PC-9 (cell line): ENCODE measurements at regions not wholly inside any gene's neighbourhood (a gene's known extent, or its start where the extent isn't known, plus 50 kb on each side); places are given as distances from the start of the nearest gene placed in this dataset.

Experiments
- BruUV-seq: library from RNA; stranded (reverse); fragments of 400-500 nt; replicated peaks from 2 replicates; lab custom pipeline; 2021; lab: Mats Ljungman, UMichigan
- CTCF ChIA-PET: fragments of 300-600 bp; sonication (Branson Sonifier 250); formaldehyde crosslinking; loops from one replicate; lab custom pipeline; 2022; ENCODE audit warnings: antibody characterized with exemption; lab: Charles Lee
- POLR2A ChIA-PET: fragments of 300-600 bp; sonication (Branson Sonifier 250); formaldehyde crosslinking; loops from one replicate; lab custom pipeline; 2022; ENCODE audit warnings: antibody characterized with exemption; ENCODE audit not compliant: unreplicated experiment; lab: Charles Lee
- DNase-seq, 2 experiments: peaks; one replicate each; pipeline versions ENCODE4 v3.0.0 to v3.0.0-alpha.2; 2015 to 2022; ENCODE audit warnings: mixed read lengths in 1 of 2
- H2AFZ ChIP-seq: fragments of 200-600 bp; sonication (generic); 2 replicates; pipeline ENCODE4 v1.8.1; 2017; ENCODE audit warnings: antibody characterized with exemption
- H3F3A ChIP-seq: fragments of 200-600 bp; sonication (generic); 2 replicates; pipeline ENCODE4 v1.8.1; 2017; ENCODE audit warnings: antibody characterized with exemption, mild to moderate bottlenecking, low read depth; ENCODE audit not compliant: insufficient read depth
- H3K27ac ChIP-seq: fragments of 200-600 bp; sonication (generic); 2 replicates; pipeline ENCODE4 v1.6.1; 2016; ENCODE audit warnings: mixed run types
- H3K27me3 ChIP-seq: fragments of 200-600 bp; sonication (generic); 2 replicates; pipeline ENCODE4 v1.6.1; 2016; ENCODE audit warnings: low read depth, mixed run types; ENCODE audit not compliant: insufficient read depth
- H3K36me3 ChIP-seq: fragments of 200-600 bp; sonication (generic); 2 replicates; pipeline ENCODE4 v1.6.1; 2016; ENCODE audit warnings: low read depth, mixed run types
- H3K4me1 ChIP-seq: fragments of 200-600 bp; sonication (generic); replicated peaks from 2 replicates; pipeline ENCODE4 v1.6.1; 2016; ENCODE audit warnings: mixed run types; ENCODE audit not compliant: insufficient read depth
- H3K4me2 ChIP-seq: fragments of 200-600 bp; sonication (generic); 2 replicates; pipeline ENCODE4 v1.6.1; 2017; ENCODE audit warnings: mixed run types
- H3K4me3 ChIP-seq: fragments of 200-600 bp; sonication (generic); 2 replicates; pipeline ENCODE4 v1.6.1; 2016; ENCODE audit warnings: mixed run types
- H3K79me2 ChIP-seq: fragments of 200-600 bp; sonication (generic); 2 replicates; pipeline ENCODE4 v1.6.1; 2017; ENCODE audit warnings: low read depth, mixed run types
- H3K9me2 ChIP-seq: fragments of 200-600 bp; sonication (generic); 2 replicates; pipeline ENCODE4 v1.8.1; 2017; ENCODE audit warnings: mild to moderate bottlenecking; ENCODE audit not compliant: insufficient read depth
- H3K9me3 ChIP-seq: fragments of 200-600 bp; sonication (generic); 2 replicates; pipeline ENCODE4 v1.8.1; 2016; ENCODE audit warnings: low read depth; ENCODE audit not compliant: insufficient read depth
- H4K20me1 ChIP-seq: fragments of 200-600 bp; sonication (generic); 2 replicates; pipeline ENCODE4 v1.8.1; 2017; ENCODE audit not compliant: insufficient read depth
- EZH2 ChIP-seq: fragments of 200-600 bp; sonication (generic); IDR thresholded peaks from 2 replicates; pipeline ENCODE4 v1.8.0; 2017; ENCODE audit warnings: antibody characterized with exemption, low read depth
- intact Hi-C: fragments of 100-400 bp; cut with micrococcal nuclease; formaldehyde crosslinking; loops from one replicate; pipeline ENCODE4 v1.10.0; 2022; ENCODE audit not compliant: unreplicated experiment
- TF ChIP-seq, protein P1 (sequence below): fragments of 200-600 bp; sonication (generic); conservative IDR thresholded peaks from 2 replicates; pipeline ENCODE4 v1.6.1; 2017; ENCODE audit warnings: mixed run types, antibody characterized with exemption, mild to moderate bottlenecking, moderate library complexity

DNA sequence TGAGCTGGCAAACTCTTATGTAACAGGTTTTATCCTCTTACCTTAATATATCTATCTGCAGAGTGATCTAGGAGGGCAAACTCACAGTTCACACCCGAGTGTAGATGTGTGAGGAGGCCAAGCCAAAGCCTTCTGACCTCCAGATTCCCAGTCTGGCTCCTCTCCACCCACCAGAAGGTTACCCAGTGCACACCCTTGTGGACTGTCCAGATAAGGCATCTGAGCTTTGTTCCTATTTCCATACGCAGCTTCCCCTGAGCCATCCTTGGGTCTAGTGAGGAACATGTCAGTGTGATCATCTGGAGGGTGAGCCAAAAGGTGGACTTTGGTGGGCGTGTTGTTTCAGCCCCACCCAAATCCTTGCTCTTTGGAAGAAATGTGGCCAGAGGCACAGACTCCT lies 203.0 kb upstream of the MEOX2 start:
- no peak for DNase-seq
- intact Hi-C loops, result no loop called here
- no peak overlapping the region for H3K4me2 ChIP-seq
- no peak overlapping the region for H3K27ac ChIP-seq
- no peaks in the 10 kb centered on the region for H3K79me2 ChIP-seq
- no peaks in the 10 kb centered on the region for H4K20me1 ChIP-seq
- no peaks in the 10 kb centered on the region for H3K27me3 ChIP-seq
- POLR2A ChIA-PET, result no interaction called here
- no peaks in the 10 kb centered on the region for H3K9me3 ChIP-seq
- CTCF ChIA-PET, result no interaction called here
- no peaks in the 10 kb centered on the region for H3K4me1 ChIP-seq
- no peak overlapping the region for H3K4me3 ChIP-seq
- TF ChIP-seq, protein P1, sequence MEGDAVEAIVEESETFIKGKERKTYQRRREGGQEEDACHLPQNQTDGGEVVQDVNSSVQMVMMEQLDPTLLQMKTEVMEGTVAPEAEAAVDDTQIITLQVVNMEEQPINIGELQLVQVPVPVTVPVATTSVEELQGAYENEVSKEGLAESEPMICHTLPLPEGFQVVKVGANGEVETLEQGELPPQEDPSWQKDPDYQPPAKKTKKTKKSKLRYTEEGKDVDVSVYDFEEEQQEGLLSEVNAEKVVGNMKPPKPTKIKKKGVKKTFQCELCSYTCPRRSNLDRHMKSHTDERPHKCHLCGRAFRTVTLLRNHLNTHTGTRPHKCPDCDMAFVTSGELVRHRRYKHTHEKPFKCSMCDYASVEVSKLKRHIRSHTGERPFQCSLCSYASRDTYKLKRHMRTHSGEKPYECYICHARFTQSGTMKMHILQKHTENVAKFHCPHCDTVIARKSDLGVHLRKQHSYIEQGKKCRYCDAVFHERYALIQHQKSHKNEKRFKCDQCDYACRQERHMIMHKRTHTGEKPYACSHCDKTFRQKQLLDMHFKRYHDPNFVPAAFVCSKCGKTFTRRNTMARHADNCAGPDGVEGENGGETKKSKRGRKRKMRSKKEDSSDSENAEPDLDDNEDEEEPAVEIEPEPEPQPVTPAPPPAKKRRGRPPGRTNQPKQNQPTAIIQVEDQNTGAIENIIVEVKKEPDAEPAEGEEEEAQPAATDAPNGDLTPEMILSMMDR, result peak; percentile 38; the same call in 1 of the 2 replicates
- no peak for TF ChIP-seq EZH2
- H3K9me2 ChIP-seq, result no peaks in the 10 kb centered on the region
- BruUV-seq, result no TSS peak
- H3F3A ChIP-seq, result no peaks in the 10 kb centered on the region
- no peaks in the 10 kb centered on the region for H3K36me3 ChIP-seq
- H2AFZ ChIP-seq, result no peak overlapping the region

DNA sequence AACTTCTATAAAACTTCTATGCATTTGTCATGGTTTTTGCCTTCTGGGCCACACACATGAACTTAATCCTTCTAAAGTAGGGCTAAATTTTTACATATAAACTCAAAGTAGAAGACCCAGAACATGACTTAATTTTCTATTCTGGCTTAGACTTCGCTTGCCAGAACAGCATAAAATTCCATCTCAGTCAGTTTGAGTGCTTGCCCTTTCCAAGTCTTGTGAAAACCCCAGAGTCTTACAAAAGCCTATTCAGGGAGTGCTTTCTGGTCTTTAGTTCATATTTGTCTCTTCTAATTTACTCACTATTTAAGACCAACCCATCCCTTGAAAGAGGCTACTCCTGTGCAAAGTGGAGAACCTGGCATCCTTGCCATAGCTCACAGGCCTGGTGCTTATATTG lies 201.6 kb upstream of the MEOX2 start:
- H3K4me1 ChIP-seq, result no peaks in the 10 kb centered on the region
- CTCF ChIA-PET, result no interaction called here
- H4K20me1 ChIP-seq, result no peaks in the 10 kb centered on the region
- no peaks in the 10 kb centered on the region for H3K27me3 ChIP-seq
- no peaks in the 10 kb centered on the region for H3K9me2 ChIP-seq
- BruUV-seq, result no TSS peak
- DNase-seq, result no peak
- intact Hi-C loops, result no loop called here
- TF ChIP-seq, protein P1, result no peak
- TF ChIP-seq EZH2, result no peak
- no peak overlapping the region for H3K27ac ChIP-seq
- no peak overlapping the region for H3K4me3 ChIP-seq
- no peaks in the 10 kb centered on the region for H3K36me3 ChIP-seq
- H2AFZ ChIP-seq, result no peak overlapping the region
- no peaks in the 10 kb centered on the region for H3K79me2 ChIP-seq
- H3F3A ChIP-seq, result no peaks in the 10 kb centered on the region
- H3K9me3 ChIP-seq, result no peaks in the 10 kb centered on the region
- POLR2A ChIA-PET, result no interaction called here
- no peak overlapping the region for H3K4me2 ChIP-seq

DNA sequence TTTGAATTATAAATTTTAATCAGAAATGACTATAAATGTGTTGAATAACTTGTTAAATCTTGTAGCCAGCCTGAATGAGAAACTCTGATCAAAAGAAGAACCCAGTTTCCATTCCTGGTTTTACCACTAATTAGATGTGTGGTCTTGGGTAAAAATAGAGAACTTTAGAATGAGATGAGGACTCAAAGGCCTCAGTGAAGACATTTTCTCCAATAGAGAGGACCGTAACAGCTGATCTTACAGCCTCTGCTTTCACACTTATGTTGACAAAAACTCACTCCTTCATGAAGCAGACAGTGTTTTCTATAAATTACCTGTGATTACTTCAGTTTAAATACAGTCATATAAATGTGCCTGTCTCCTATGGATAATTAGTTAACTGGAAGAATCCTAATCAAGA lies 200.1 kb upstream of the MEOX2 start:
- CTCF ChIA-PET, result no interaction called here
- TF ChIP-seq, protein P1, result no peak
- TF ChIP-seq EZH2, result no peak
- no peak for DNase-seq
- Histone ChIP-seq H3K4me1 (no peaks in the 10 kb centered on the region), H3K27me3 (no peaks in the 10 kb centered on the region), H3K4me3 (no peak overlapping the region), H3K4me2 (no peak overlapping the region), H3K9me2 (no peaks in the 10 kb centered on the region), H3K36me3 (no peaks in the 10 kb centered on the region), H4K20me1 (no peaks in the 10 kb centered on the region), H2AFZ (no peak overlapping the region), H3F3A (no peaks in the 10 kb centered on the region), H3K79me2 (no peaks in the 10 kb centered on the region), H3K9me3 (no peaks in the 10 kb centered on the region), H3K27ac (no peak overlapping the region)
- no TSS peak for BruUV-seq
- intact Hi-C loops, result no loop called here
- POLR2A ChIA-PET, result no interaction called here
